Stimulated activated CD4-positive, alpha-beta T cell treated with anti-CD3 and anti-CD28 coated beads, Interleukin-1b, Interleukin-23, amount 100 ng/mL, for 4 hours (primary cell): ENCODE measurements at regions not wholly inside any gene's neighbourhood (a gene's known extent, or its start where the extent isn't known, plus 50 kb on each side); places are given as distances from the start of the nearest gene placed in this dataset.

Source experiments
- DNase-seq, 2 donors: peaks; one replicate each; pipeline ENCODE4 v3.0.0-alpha.2; 2020; ENCODE audit warnings: low read depth in 2 of 2

DNA sequence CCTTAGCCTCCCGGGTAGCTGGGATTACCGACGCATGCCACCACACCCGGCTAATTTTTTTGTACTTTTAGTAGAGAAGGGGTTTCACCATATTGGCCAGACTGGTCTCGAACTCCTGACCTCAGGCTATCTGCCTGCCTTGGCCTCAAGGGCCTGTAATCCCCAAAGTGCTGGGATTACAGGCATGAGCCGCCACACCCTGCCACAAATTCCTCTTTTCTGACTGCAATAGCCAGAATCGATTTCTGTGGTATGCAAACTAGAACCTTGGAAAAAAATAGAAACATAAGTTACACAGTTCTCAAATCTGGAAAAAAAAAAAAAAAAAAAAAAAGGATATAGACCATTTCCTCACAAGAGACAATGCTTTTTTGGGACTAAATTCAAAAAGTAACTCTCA lies 184.6 kb upstream of the EGLN3 start:
- DNase-seq, result no peak

DNA sequence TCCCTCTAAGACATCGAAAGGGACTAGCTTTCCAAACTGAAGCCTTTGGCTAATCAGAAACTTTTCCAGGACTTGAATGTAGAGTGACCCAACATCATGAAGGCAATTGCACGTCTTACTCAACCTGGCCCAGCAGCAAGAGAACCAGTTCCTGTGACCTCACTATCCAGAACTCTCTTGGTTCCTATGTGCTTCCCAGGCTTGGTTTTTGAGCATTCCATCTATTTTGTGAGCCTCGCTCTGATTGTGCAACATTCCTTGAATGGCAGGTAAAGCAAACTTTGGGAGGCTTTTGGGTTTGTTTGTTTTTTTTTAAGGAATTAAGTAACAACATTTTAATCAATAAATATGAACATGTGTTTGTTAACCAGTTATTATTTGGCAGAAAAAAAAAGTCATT lies 183.6 kb upstream of the EGLN3 start:
- no peak for DNase-seq

DNA sequence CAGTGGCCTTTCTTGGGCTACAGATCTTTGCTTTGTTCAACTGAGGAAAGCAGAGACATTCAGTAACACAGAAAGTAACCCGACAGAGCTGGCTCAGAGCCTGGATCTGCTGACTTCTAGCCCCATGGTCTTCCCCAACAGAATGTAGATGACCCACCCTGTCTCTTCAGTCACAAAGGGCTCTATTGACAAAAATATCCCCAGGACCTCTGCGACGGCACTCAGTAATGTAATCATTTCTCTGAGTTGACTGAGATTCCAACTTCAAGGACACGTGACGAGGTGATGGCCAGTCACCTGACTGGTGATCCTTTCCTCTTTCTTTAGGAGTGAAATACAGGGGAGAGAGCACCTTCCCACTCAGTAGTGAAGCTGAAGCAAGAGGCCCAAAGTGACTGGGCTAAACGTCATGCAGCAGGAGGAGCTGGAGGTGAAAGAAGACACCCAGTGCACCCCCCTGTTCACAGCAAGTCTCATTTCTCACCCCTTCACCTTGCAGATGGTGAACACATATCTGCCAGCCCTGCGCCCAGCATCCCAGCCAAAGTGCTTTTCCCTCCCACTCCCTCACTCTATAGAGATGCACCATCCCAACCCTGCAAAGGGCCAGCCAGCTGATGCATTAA lies 179.2 kb upstream of the EGLN3 start:
- no peak for DNase-seq

DNA sequence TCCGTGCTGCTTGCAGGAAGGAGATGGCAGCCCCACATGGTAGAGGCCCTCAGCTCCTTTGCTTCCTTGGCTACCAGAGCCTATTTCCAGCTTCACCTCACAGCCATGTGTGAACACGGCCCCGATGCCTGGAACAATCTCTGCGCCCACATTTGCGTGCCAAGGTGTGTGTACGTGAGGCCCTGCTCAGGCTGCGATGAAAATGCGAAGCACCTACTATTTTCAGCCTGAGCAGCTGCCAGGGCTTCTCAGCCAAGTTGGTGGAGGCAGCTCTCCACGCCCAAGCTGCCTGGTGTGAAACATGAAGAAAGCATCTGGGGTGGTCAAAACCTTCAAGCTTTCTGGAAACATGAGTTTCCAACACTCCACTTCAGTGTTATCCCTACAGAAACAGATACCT lies 177.8 kb upstream of the EGLN3 start:
- no peak for DNase-seq

DNA sequence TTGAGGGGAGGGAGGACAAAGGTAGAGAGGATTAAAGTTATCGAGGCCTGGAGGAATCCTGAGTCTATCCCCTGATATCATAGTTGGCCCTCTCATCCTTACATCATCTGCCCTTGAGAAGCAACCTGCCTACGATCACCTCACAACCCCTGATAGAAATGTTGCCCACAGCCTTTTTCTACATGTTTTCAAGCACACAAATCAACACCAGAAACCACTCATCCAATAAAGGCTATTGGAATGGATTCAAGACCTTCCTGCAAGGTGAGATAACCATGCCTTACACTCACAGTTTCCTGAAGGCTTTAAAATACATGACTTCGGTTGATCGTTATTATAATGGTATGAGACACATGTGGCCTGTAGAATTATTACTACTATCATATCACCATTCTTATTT lies 175.7 kb upstream of the EGLN3 start:
- no peak for DNase-seq

DNA sequence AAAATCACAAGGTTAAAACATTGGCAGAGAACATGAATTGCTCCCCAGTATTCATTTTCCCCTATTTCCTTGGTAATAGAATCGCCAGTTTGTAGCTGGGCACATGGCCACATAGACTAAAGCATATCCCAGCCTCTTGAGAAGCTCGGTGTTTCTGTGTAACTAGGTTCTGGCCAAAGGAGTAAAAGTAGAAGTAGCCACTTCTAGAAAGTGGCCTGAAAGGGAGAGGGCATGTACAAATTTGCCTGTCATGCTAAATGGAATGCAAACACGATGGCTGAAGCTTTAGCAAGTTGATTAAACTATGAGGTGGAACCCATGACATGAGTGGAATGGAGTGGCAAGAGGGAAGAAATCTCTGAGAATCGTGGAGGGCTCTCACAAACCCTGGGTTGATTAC lies 173.7 kb upstream of the EGLN3 start:
- DNase-seq, result no peak

DNA sequence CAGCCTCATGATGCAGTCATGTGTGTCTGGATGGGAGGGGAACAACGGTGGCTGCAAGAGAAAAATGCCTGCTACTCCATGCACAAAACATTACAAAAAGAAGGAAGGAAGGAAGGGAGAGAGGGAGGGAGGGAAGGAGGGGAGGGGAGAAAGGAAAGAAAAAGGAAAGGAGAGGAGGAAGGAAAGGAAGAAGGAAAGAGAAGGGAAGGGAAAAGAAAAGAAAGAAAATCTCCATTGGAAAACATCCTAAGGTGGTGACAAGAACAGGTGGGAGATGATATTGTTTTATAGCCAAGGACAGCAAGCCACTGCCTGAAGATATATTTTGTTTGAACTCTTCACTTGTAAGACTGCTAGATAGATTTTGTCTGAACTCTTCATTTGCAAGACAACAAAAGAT lies 171.8 kb upstream of the EGLN3 start:
- no peak for DNase-seq

DNA sequence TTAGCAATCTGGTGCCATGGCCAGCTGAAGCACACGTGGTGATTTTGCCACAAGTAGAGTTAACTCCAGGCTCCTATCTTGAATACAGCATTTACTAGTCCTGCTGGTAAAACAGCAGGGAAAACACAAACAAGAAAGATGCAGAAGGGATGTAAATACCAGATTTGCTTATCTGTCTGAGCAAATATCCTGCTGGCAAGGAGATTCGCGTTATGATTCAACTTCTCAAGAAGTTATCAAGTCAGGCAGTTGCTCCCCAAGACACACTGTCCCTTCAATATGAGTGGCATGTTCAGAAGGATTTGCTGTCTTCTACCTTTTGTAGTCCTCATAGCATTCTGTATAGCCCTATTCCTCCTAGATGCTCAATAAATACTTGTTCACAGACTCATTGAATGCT lies 171.2 kb upstream of the EGLN3 start:
- no peak for DNase-seq

DNA sequence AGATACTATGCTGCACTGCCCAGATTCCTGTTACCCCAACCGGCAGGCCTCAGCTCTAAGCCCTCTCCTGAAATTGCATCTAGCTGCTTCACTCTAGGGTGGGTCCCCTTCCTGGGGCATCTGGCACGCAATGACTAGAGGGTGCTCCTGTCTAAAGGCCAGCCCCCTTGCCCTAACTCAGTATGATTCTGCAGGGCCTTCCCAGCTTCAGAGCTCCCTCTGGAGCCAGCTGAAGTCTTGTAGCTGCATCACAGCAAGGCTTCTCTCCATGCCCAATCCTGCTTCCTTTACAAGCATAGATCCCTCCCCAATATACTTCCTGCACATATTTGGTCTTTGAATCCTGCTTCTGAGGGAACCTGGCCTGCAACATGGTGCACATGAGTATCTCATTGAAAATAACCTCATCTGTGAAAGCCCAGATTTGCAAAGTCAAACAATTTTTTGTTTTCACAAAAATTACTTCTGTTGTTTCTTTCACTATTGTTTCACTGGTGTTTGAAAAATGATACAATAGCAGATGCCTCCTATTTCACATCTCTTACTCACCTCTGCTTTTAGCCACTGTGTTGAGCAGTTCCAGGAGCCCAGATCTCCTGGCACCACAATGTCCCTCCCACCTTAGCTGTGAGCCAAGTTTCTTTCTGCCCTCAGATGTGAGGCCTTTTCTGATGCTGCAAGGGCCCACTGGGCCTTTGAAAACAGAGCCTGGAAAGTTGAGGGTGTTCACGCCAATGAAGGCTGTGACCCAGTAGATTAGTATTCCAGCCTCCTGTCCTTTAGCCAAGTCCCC lies 169.5 kb upstream of the EGLN3 start:
- no peak for DNase-seq

DNA sequence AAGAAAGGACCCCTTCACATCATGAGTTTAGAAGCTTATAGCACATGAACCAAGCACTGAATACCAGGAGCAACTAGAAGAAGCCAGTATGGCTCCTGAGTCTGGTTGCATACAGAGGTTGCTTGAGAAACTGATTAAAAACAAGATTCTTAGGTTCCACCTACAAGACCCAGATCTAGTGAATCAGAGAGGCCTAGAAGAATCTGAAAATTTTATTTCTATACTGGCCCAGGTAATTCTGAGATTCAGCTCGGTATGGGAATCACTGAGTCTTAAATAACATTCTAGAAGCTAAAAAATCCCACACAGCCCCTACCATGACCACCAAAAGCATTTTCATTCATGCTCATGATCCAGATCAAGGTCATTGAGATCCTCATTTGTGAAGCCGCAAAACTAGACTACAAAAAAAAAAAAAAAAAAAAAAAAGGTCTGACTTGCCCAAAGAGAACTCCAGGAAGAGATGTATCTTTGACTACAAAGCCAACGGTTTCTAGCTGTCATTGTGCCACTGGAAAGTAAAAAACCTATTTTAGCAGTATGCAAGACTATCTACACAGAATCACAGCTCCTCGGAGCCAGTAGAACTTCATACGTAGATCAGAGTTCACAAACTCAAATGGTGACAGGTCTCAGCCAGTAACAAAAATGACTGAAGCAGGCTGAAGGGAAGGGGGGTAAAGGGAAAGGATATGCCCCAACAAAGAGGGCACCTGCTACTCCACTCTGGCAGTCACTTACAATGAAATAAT lies 168.4 kb upstream of the EGLN3 start:
- DNase-seq, result no peak

DNA sequence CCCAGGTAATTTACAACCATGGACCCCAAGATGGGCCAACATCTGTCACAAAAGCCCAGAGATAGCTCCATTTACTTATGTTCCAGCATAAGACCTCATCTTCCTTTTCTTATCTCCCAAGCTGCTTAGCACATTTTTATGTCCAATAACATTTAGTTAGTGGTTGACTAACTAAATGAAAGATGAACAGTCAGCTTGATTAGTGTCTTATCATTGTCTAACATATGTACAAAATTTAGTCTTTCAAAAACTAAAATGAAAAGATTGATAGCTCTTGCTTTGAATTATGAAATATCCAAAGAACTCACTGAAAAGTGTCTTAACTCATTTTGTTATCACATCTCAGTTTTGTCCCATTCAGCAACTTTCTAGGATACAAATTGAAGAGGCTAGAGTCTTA lies 163.1 kb upstream of the EGLN3 start:
- no peak for DNase-seq

DNA sequence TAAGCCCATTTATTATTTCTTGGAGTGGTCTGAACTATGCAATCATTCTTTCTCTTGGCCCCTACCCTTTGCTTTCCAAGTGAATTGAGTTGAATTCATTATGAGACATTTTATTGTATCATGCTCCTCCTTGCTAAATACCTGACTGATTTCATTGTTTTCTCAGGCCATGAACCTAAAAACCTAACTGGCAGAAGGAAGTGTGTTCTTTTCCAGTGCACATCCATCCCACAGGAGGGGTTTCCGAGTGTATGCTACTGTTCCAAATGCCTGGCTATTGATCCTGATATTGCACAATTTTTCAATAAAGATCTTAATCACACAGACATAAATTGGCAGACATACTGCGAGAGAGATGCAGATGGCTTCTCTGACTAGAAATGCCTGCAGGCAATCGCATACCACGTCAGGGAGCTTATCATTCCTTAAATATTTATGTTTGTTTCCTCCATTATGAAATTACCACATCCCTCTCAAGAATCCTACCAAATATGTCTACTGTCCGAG lies 162.2 kb upstream of the EGLN3 start:
- no peak for DNase-seq

DNA sequence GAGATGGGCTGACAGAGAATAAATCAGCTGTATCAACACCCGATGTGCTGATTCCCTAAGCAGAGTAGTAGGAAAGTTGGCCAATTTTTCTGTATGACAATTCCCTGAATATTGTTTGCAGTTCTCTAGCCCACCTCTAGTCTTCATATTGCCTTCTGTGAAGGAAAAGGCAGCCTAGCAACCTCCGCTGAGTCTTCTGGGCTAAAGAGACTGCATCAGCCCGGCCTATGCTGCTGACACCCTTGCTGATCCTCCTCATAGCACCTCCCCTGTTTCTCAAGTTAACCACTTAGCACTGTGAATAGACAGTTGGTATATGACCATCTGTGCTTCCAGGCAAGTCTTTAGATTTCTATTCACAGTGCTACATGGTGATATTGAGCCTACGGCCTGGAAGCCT lies 161.1 kb upstream of the EGLN3 start:
- no peak for DNase-seq

DNA sequence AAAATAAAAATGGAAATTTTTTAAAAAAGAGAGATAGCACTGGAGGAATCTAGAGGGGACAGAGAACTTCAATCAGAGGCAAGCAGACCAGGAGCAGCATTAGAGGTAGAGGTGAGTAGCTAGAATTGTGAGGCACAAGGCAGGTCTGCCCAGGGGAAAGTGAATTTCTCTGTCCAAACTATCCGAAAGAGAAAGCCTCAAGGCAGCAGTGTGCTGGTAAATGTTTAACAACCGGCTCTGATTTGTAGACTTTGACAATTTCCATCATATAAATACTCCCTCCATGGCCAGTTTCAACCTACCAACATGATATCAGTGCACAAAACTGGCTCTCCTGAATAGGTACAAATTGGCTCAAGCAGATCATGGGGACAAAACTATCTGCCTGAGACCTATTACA lies 160.6 kb upstream of the EGLN3 start:
- DNase-seq, result no peak

DNA sequence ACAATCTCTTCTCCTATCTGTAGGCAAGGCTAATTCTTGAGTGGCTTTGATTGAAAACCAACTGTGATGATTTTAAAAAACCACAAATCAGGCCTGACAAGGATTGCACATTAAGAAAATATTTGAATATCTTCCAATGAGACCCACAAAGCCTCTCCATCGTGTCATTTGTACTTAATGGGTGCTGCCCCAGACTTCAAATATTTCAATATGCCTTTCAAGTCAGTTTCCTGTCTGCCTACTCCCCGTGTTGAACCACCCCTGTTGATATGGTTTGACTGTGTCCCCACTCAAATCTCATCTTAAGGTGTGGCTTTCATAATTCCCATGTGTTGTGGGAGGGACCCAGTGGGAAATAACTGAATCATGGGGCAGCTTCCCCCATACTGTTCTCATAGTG lies 159.7 kb upstream of the EGLN3 start:
- DNase-seq, result no peak

DNA sequence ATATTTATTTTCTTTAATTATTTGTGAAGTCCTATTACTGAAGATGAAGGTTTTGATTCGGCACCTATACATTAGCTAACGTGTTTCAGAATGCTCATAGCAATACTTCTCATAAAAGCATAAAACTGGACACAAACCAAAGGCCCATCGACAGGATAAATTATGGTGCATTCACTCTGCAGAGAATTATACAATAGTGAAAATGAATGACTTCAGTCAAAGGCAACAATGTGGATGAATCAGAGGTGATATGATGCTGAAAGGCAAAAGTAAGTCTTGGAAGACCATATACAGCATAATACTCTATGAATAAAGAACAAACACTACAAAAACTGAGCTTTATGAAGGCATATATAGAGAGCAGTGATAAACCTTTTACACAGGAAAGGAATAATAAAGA lies 156.6 kb upstream of the EGLN3 start:
- DNase-seq, result no peak

DNA sequence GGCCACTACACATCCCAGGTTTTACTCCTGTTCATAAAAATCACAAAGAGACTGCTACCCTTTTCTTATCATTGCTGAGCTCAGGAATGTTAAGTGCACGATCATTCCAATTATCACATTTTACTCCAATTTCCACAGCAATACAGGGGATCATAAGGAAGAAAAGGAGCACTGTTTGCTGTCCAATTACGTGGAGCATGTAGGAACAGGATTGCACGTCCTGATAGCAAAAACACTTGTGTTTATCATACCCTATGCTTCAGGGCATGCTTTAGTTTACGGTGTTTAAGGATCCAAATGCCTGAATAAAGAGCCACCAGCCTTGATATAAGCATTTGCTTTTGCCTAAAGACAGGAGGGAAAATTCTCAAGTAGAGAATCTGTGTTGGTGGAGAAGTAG lies 155.4 kb upstream of the EGLN3 start:
- DNase-seq, result no peak

DNA sequence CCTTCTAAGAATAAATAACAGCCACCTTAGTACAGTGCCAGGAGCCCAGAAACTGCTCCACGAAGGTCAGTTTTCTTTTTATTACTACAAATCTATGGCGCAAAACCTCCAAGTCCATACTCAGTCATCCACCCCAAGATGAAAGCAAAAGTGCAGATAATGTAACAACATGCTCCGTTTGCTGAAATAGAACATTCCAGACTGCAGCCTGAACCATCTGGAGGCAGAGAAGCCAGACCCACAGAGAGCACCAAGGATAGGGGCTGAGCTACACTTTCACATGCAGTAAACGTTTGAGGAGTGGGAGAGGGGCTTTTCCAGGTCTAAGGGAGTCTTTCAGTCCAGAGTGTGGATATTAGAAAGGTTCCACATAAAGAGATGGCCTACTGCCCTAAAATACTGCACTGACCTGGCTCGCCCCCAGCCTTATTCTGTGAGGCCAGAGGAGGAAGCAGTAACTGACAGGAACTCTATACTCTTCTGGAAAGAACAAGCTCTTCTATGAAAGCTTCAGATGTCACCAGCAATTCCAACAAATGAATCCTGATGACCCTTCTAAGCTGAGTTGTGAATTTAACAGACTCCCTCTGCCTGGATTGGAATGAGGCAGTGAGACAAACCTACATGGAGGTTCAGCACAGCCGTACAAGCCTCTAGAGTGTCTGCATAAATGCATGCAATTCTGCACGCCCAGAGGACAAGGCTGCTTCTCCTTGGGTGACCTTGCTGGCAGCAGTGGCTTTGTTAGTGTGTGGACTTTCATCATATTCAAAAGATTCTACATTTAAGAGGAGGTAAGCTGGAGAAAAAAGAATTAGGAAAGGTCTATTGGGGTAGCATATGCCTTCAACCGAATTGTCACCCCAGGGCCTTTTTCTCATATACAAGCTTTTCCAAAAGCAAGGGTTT lies 153.9 kb upstream of the EGLN3 start:
- DNase-seq, result no peak

DNA sequence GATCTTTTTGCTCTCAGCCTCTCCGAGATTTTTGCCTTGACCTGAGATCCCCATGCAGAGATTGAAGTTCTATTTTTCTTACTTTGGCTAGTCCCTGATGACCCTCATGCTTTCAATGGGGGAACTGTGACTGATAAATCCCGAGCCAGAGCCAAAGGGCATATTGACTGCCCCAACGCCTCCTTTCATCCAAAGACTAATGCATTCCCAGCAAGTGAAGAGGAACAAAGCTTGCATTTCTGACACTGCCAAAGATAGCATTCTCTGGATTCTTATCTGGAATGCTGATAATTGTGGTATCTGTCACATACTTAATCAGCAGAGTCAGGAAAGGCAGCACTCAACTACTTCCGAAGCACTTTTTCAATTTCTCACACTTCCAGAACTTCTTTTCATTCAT lies 152.3 kb upstream of the EGLN3 start:
- DNase-seq, result no peak

DNA sequence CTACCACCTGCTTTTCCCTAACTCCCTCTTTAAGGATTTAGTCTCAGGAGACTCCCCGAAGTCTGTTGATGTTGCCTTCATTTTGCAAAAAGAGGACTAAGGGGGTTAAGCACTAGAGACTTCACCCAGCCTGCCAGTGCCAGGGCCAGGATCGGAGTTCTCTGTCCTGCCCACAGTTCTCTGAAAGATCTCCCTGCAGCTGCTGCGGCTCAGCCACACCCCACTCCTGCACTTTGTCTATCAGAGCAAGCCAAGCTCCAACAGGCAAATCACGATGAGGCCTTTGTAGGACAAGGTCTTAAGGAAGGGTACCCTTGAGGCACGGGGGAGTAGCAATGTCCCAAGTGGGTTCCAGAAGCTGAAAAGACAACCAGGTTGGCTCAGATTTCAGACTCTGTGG lies 148.8 kb upstream of the EGLN3 start:
- no peak for DNase-seq

DNA sequence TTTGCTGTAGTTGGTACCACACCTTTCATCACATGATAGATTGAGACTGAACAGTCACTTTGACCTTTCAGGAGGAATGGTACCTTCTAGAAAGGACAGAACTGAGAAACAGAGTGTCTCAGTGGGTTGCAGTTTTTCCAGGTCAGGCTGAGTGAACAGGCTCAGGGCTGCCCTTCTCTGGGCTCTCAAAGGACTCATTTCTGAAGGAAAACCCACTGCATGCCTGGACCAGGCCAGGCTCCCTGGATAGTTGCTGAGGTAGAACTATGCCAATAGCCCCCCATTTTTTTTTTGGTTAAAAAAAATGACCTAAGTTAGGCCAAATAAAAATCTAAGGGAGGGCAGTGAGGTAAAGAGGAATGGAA lies 148.1 kb upstream of the EGLN3 start:
- no peak for DNase-seq
